Kidney (tissue), 13 donors: ENCODE measurements at regions not wholly inside any gene's neighbourhood (a gene's known extent, or its start where the extent isn't known, plus 50 kb on each side); places are given as distances from the start of the nearest gene placed in this dataset.

Experiments
- DNase-seq, 5 donors: peaks; one replicate each; pipeline ENCODE4 v3.0.0-alpha.2; 2013 to 2020
- FAIRE-seq: peaks from 2 replicates; lab custom pipeline; 2012; peaks lifted over from hg19 to GRCh38; lab: Jason Lieb, UNC
- H3K27ac ChIP-seq, 2 donors: one replicate each; pipeline ENCODE4 v1.7.0; 2013; ENCODE audit warnings: low read depth in 2 of 2, low read length in 2 of 2, inconsistent platforms in 1 of 2
- H3K27me3 ChIP-seq: one replicate; pipeline ENCODE4 v1.7.1; 2013; ENCODE audit warnings: low read length, inconsistent platforms; ENCODE audit not compliant: control insufficient read depth, insufficient read depth
- H3K36me3 ChIP-seq, 3 donors: one replicate each; pipeline versions ENCODE4 v1.7.0 to v1.7.1; 2013; ENCODE audit warnings: low read length in 3 of 3, control low read depth in 1 of 3, inconsistent platforms in 1 of 3; ENCODE audit not compliant: insufficient read depth in 3 of 3, control insufficient read depth in 2 of 3
- H3K4me1 ChIP-seq, 3 donors: one replicate each; pipeline versions ENCODE4 v1.7.0 to v1.7.1; 2013; ENCODE audit warnings: low read length in 3 of 3, inconsistent platforms in 1 of 3, low read depth in 1 of 3; ENCODE audit not compliant: control insufficient read depth in 2 of 3, insufficient read depth in 2 of 3
- H3K4me3 ChIP-seq, 3 donors: one replicate each; pipeline versions ENCODE4 v1.7.0 to v1.8.1; 2013; ENCODE audit warnings: low read length in 3 of 3, control low read depth in 1 of 3, inconsistent platforms in 1 of 3
- H3K9ac ChIP-seq, 3 donors: one replicate each; pipeline versions ENCODE4 v1.7.0 to v1.7.1; 2013; ENCODE audit warnings: low read length in 3 of 3, control low read depth in 1 of 3, inconsistent platforms in 1 of 3
- H3K9me3 ChIP-seq, 3 donors: one replicate each; pipeline versions ENCODE4 v1.7.0 to v1.7.1; 2013; ENCODE audit warnings: low read length in 3 of 3, control low read depth in 1 of 3, inconsistent platforms in 1 of 3; ENCODE audit not compliant: control insufficient read depth in 2 of 3, insufficient read depth in 1 of 3
- intact Hi-C: fragments of 100-400 bp; cut with DNase I; formaldehyde crosslinking; loops from one replicate; pipeline ENCODE4 v1.11.1; 2022
- TF ChIP-seq, protein P1 (sequence below): IDR thresholded peaks from 3 replicates; pipeline ENCODE4 v1.5.1; 2012; ENCODE audit warnings: mild to moderate bottlenecking, moderate library complexity, borderline replicate concordance; ENCODE audit not compliant: insufficient read depth; ENCODE audit errors: extremely low read depth
- donor health status: control.
- donor health status: control.
- donor health status: control.
- donor health status: control.
- donor health status: control.
- donor health status: DM: yes; HTN: yes; CAD: no.
- donor health status: Normal renal cell carcinoma (clear cell type).

DNA sequence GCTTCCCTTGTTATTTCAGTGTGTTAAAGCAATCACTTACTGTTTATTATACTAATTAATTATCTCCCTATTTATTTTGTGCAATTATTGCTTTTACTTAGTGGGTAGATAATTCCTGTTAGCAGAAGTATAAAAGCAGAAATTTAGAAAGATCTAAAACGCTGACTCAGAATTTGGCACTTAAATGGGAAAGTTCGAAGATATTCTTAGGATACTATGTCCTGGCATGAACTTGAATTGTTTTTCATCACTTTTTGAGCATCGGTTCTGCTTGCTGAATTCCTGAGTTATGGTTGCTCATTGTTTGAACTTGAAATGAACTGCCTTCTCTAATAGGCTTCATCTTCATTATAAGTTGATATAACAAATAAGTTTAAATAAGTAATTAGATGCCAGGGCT is 325.4 kb downstream of the JRKL start:
- no peaks in the 10 kb centered on the region for H3K27me3 ChIP-seq
- no peak for FAIRE-seq
- no peak for DNase-seq
- H3K36me3 ChIP-seq, result no peaks in the 10 kb centered on the region
- no peak overlapping the region for H3K27ac ChIP-seq
- no peaks in the 10 kb centered on the region for H3K4me1 ChIP-seq
- H3K9me3 ChIP-seq, result no peaks in the 10 kb centered on the region
- H3K4me3 ChIP-seq, result no peak overlapping the region
- intact Hi-C loops, result no loop called here
- TF ChIP-seq, protein P1, sequence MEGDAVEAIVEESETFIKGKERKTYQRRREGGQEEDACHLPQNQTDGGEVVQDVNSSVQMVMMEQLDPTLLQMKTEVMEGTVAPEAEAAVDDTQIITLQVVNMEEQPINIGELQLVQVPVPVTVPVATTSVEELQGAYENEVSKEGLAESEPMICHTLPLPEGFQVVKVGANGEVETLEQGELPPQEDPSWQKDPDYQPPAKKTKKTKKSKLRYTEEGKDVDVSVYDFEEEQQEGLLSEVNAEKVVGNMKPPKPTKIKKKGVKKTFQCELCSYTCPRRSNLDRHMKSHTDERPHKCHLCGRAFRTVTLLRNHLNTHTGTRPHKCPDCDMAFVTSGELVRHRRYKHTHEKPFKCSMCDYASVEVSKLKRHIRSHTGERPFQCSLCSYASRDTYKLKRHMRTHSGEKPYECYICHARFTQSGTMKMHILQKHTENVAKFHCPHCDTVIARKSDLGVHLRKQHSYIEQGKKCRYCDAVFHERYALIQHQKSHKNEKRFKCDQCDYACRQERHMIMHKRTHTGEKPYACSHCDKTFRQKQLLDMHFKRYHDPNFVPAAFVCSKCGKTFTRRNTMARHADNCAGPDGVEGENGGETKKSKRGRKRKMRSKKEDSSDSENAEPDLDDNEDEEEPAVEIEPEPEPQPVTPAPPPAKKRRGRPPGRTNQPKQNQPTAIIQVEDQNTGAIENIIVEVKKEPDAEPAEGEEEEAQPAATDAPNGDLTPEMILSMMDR, result no peak
- H3K9ac ChIP-seq, result no peak overlapping the region

DNA sequence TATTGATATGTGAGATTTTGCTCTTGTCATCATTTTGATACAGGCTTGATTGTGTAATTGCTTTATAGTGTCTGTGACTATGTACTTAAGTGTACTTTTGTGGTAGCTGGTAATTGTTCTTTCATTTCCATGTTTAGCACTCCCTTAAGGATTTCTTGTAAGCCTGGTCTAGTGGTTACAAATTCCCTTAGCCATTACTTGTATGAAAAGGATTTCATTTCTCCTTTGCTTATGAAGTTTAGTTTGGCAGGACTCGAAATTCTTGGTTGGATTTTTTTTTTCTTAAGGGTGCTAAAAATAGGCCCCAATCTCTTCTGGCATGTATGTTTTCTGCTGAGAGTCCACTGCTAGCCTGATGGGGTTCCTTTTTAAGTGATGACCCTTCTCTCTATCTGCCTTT is 346.8 kb downstream of the JRKL start:
- Histone ChIP-seq H3K9ac (no peak overlapping the region), H3K27me3 (no peaks in the 10 kb centered on the region), H3K9me3 (no peaks in the 10 kb centered on the region), H3K4me3 (no peak overlapping the region), H3K27ac (no peak overlapping the region), H3K36me3 (no peaks in the 10 kb centered on the region), H3K4me1 (no peaks in the 10 kb centered on the region)
- DNase-seq (no peak), FAIRE-seq (no peak)
- intact Hi-C loops, result no loop called here
- TF ChIP-seq, protein P1, result no peak

DNA sequence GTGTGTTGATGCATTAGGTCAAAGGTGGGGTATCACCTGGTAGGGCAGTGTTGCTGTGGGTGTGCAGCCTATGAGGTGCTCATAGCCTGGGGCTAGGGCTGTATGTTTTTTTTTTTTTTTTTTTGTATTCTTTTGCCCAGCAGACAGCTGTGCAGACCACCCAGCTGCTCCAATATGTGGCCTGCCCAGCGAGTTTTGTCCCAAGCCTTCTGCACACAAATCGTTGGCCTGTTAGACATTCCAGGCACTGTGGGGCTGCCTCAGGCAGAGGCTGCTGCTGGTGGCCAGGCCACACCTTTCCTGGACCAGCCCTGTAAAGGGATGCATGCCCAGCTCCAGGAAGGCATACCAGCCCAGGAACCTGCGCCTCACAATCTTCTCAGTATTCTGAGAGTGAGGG is 348.5 kb downstream of the JRKL start:
- H3K4me1 ChIP-seq, result no peaks in the 10 kb centered on the region
- H3K27me3 ChIP-seq, result no peaks in the 10 kb centered on the region
- no peak overlapping the region for H3K4me3 ChIP-seq
- TF ChIP-seq, protein P1, result no peak
- no peak overlapping the region for H3K9ac ChIP-seq
- H3K9me3 ChIP-seq, result no peaks in the 10 kb centered on the region
- intact Hi-C loops, result no loop called here
- no peaks in the 10 kb centered on the region for H3K36me3 ChIP-seq
- FAIRE-seq, result no peak
- no peak for DNase-seq
- H3K27ac ChIP-seq, result no peak overlapping the region

DNA sequence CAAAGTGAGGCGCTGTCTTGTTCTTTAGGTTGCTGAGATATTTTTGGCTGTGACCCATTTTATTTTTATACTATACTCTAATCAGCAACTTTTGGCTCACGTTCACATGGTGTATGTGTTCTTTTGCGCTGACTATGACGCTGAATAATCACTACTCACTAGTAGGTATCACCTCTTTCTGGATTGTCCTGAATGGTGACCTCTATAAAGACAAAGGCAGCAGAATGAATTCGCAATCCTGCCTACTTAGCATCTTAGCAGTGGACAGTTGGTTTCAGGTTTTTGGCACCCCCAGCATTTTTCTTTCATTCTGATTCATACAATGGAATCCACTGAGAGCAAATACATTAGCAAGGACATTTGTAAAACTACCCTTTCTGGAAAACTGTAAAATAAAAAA is 351.3 kb downstream of the JRKL start:
- no peaks in the 10 kb centered on the region for H3K4me1 ChIP-seq
- TF ChIP-seq, protein P1, result no peak
- H3K27me3 ChIP-seq, result no peaks in the 10 kb centered on the region
- no peaks in the 10 kb centered on the region for H3K9me3 ChIP-seq
- intact Hi-C loops, result no loop called here
- no peak for FAIRE-seq
- no peak overlapping the region for H3K9ac ChIP-seq
- no peak overlapping the region for H3K27ac ChIP-seq
- DNase-seq, result no peak
- no peak overlapping the region for H3K4me3 ChIP-seq
- H3K36me3 ChIP-seq, result no peaks in the 10 kb centered on the region
